OCI-LY7 (cell line): ENCODE measurements at regions not wholly inside any gene's neighbourhood (a gene's known extent, or its start where the extent isn't known, plus 50 kb on each side); places are given as distances from the start of the nearest gene placed in this dataset.

Source experiments
- EZH2phosphoT487 ChIP-seq: fragments of 200-600 bp; sonication (generic); IDR thresholded peaks from 2 replicates; pipeline ENCODE4 v1.6.1; 2018; ENCODE audit warnings: low read depth, borderline replicate concordance, mild to moderate bottlenecking, mixed run types, antibody characterized with exemption, low read length, moderate library complexity, mixed read lengths
- TF ChIP-seq, protein P1 (sequence below): fragments of 200-600 bp; sonication (generic); conservative IDR thresholded peaks from 2 replicates; pipeline ENCODE4 v1.5.1; 2014; ENCODE audit warnings: mild to moderate bottlenecking, antibody characterized with exemption, low read length, moderate library complexity, mixed read lengths

DNA sequence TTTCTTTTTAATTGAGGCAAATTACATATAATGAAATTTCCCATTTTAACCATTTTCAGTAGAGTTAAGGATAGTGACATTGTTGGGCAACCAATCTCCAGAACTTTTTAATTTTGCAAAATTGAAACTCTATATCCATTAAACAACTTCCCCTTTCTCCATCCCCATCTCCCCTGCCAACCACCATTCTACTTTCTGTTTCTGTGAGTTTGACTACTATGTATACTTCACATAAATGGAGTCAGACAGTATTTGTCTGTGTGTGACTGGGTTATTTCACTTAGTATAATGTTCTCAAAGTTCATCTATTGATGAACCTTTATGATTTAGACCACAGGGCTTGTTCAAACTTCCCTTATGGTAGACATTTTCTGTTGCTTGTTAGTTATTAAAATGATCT, 364.5 kb upstream of the MAD2L1 start:
- TF ChIP-seq, protein P1, sequence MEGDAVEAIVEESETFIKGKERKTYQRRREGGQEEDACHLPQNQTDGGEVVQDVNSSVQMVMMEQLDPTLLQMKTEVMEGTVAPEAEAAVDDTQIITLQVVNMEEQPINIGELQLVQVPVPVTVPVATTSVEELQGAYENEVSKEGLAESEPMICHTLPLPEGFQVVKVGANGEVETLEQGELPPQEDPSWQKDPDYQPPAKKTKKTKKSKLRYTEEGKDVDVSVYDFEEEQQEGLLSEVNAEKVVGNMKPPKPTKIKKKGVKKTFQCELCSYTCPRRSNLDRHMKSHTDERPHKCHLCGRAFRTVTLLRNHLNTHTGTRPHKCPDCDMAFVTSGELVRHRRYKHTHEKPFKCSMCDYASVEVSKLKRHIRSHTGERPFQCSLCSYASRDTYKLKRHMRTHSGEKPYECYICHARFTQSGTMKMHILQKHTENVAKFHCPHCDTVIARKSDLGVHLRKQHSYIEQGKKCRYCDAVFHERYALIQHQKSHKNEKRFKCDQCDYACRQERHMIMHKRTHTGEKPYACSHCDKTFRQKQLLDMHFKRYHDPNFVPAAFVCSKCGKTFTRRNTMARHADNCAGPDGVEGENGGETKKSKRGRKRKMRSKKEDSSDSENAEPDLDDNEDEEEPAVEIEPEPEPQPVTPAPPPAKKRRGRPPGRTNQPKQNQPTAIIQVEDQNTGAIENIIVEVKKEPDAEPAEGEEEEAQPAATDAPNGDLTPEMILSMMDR = no peak
- no peak for TF ChIP-seq EZH2phosphoT487
